BLaER1 (cell line): ENCODE measurements at regions not wholly inside any gene's neighbourhood (a gene's known extent, or its start where the extent isn't known, plus 50 kb on each side); places are given as distances from the start of the nearest gene placed in this dataset.

ENCODE experiments used
- H3K27ac ChIP-seq: shearing (Covaris generic); formaldehyde crosslinking; 2 replicates; pipeline ENCODE4 v1.8.1; 2022
- H3K27me3 ChIP-seq: shearing (Covaris generic); formaldehyde crosslinking; 2 replicates; pipeline ENCODE4 v1.8.1; 2022
- H3K36me3 ChIP-seq: shearing (Covaris generic); formaldehyde crosslinking; 2 replicates; pipeline ENCODE4 v1.8.1; 2022
- H3K4me1 ChIP-seq: shearing (Covaris generic); formaldehyde crosslinking; 2 replicates; pipeline ENCODE4 v1.8.1; 2022
- H3K4me2 ChIP-seq: shearing (Covaris generic); formaldehyde crosslinking; 2 replicates; pipeline ENCODE4 v1.8.1; 2022
- H3K4me3 ChIP-seq: shearing (Covaris generic); formaldehyde crosslinking; 2 replicates; pipeline ENCODE4 v1.8.1; 2022
- H3K9ac ChIP-seq: shearing (Covaris generic); formaldehyde crosslinking; 2 replicates; pipeline ENCODE4 v1.8.1; 2022
- H3K9me3 ChIP-seq: shearing (Covaris generic); formaldehyde crosslinking; 2 replicates; pipeline ENCODE4 v1.8.1; 2022
- H4K20me1 ChIP-seq: shearing (Covaris generic); formaldehyde crosslinking; 2 replicates; pipeline ENCODE4 v1.8.1; 2022
- Cebpa-rat ChIP-seq: shearing (Covaris generic); IDR thresholded peaks from 2 replicates; pipeline ENCODE4 v1.8.1; 2022

DNA sequence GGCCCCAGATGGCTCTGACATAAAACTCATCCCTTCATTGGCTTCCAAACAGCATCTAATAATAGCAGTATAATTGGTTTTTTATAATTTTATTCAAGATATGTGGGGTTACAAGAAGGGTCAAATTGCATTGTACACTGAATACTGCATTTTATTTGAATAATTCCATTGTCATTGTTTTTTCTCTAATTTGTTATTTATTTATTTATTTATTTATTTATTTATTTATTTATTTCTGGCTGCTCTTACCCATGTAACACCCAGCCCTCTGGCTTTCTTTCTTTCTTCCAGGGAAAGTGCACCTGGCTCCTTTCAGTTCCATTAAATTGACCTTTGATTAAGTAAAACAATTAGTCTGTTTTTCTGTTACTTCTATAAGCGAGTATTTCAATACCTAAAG is 210.1 kb downstream of the CDH9 start:
- Histone ChIP-seq H3K4me1 (no peaks in the 10 kb centered on the region), H3K36me3 (no peaks in the 10 kb centered on the region), H3K9ac (no peak overlapping the region), H4K20me1 (no peaks in the 10 kb centered on the region), H3K4me2 (no peak overlapping the region), H3K27ac (no peak overlapping the region), H3K9me3 (no peaks in the 10 kb centered on the region), H3K4me3 (no peak overlapping the region), H3K27me3 (no peaks in the 10 kb centered on the region)
- no peak for TF ChIP-seq Cebpa-rat

DNA sequence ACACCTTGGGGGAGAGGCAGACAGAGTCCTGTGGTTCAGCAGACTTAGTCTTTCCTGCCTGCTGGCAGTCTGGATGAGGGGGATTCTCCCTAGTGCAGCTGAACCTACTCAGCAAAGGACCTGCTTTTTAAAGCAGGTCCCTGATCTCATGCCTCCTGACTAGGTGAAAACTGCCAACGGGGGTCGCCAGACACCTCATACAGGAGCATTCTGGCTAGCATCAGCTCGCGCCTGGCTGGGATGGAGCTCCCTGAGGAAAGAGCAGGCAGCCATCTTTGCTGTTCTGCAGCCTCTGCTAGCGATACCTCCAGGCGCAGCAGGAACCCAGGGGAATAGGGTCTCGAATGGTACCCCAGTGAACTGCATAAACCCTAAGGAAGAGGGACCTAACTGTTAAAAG is 225.2 kb downstream of the CDH9 start:
- Histone ChIP-seq H3K4me3 (no peak overlapping the region), H3K36me3 (no peaks in the 10 kb centered on the region), H3K27me3 (no peaks in the 10 kb centered on the region), H4K20me1 (no peaks in the 10 kb centered on the region), H3K9me3 (no peaks in the 10 kb centered on the region), H3K9ac (no peak overlapping the region), H3K4me2 (no peak overlapping the region), H3K4me1 (no peaks in the 10 kb centered on the region), H3K27ac (no peak overlapping the region)
- no peak for TF ChIP-seq Cebpa-rat

GRCh38 chr5:26812714-26813113 is 225.7 kb downstream of the CDH9 start:
- TF ChIP-seq Cebpa-rat: no peak
- no peaks in the 10 kb centered on the region for H3K27me3 ChIP-seq
- no peaks in the 10 kb centered on the region for H3K4me1 ChIP-seq
- H4K20me1 ChIP-seq: no peaks in the 10 kb centered on the region
- H3K36me3 ChIP-seq: no peaks in the 10 kb centered on the region
- H3K9me3 ChIP-seq: no peaks in the 10 kb centered on the region
- no peak overlapping the region for H3K4me2 ChIP-seq
- no peak overlapping the region for H3K9ac ChIP-seq
- no peak overlapping the region for H3K4me3 ChIP-seq
- H3K27ac ChIP-seq: no peak overlapping the region

DNA sequence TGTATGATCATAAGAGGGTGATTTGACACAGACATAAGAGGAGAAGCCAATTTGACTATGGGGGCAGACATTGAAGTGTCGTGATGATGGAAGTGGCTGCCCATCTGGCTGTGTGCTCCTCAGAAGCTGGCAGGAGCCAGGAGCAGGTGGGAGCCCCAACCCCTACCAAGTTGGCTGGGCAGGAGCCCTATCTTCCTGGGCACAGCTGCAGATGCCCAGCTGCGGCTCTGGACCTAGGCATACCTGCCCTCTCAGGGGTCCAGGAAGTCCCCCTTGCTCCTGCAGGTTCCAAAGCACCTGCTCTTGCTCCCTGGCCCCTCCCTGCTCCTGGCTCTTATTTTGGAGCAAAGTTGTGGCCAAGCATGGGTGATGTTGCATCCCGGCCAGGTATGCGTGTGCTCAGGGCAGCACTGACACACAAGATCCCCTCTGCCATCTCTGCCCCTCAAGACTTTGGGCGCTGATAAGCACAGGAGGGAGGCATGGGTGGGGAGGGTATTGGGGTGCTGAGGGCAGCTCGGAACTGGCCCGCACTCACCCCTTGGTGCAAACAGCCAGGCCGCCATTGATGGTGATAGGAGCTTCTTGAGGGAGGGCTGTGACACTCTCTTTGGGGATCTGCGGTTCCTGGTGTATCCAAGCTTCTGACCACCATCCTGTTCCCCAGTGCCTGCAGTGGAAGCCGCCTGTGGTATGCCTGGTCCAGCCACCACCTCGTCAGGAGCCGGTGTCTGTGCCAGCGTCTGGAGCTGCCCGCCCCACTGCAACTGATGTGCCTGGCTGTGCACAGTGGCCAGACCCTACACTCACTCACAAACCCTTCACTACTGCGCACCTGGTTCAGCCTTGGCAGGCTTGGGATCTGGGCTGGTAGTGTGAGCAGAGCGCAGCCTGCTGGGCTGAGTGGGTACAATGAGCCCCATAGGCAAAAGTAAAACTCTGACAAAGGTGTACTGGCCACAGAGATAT is 230.9 kb downstream of the CDH9 start:
- Histone ChIP-seq H3K4me1 (no peaks in the 10 kb centered on the region), H3K4me3 (no peak overlapping the region), H3K36me3 (no peaks in the 10 kb centered on the region), H3K27me3 (no peaks in the 10 kb centered on the region), H3K4me2 (no peak overlapping the region), H3K9me3 (no peaks in the 10 kb centered on the region), H3K27ac (no peak overlapping the region), H4K20me1 (no peaks in the 10 kb centered on the region), H3K9ac (no peak overlapping the region)
- no peak for TF ChIP-seq Cebpa-rat

DNA sequence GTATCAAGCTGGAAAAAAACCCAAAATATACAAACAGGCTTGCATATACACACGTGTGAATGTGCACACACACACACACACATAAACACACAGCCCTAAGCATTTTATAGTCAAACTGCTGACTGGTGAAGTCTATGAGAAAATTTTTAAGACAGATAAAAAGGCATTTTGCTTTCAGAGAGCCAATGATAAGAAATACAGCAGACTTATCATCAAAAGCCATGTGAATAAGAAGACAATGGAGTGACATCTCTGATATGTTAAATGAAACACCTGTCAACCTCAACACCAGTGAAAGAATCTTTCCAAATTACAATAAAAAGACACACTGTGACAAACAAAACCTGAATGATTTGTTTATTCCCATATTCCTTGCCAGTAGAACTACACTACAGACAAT is 233.3 kb downstream of the CDH9 start:
- Histone ChIP-seq H4K20me1 (no peaks in the 10 kb centered on the region), H3K9ac (no peak overlapping the region), H3K27me3 (no peaks in the 10 kb centered on the region), H3K4me2 (no peak overlapping the region), H3K27ac (no peak overlapping the region), H3K9me3 (no peaks in the 10 kb centered on the region), H3K36me3 (no peaks in the 10 kb centered on the region), H3K4me3 (no peak overlapping the region), H3K4me1 (no peaks in the 10 kb centered on the region)
- no peak for TF ChIP-seq Cebpa-rat

GRCh38 chr5:26802944-26803343 is 235.4 kb downstream of the CDH9 start:
- no peaks in the 10 kb centered on the region for H3K36me3 ChIP-seq
- H3K9me3 ChIP-seq: no peaks in the 10 kb centered on the region
- TF ChIP-seq Cebpa-rat: no peak
- H4K20me1 ChIP-seq: no peaks in the 10 kb centered on the region
- no peaks in the 10 kb centered on the region for H3K4me1 ChIP-seq
- H3K9ac ChIP-seq: no peak overlapping the region
- no peak overlapping the region for H3K27ac ChIP-seq
- no peak overlapping the region for H3K4me2 ChIP-seq
- no peaks in the 10 kb centered on the region for H3K27me3 ChIP-seq
- H3K4me3 ChIP-seq: no peak overlapping the region

DNA sequence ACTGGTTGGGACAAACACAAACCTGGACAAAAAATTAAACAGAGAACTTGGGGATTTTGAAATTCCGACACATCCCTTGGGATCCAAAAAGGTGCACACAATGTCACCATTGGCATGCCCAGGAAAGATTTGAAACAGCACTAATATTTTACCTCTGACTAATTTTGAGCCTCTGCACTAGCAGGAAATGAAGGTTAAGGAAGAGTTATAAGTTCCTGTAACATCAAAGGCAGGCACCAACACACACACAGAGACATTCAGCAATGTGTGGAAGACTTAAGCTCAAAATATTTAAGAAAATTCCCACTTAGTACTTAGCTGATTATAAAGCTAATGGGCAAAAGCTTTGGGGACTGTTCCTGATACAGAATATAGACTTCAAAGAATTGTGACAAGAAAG is 247.0 kb downstream of the CDH9 start:
- Histone ChIP-seq H3K4me3 (no peak overlapping the region), H3K27me3 (no peaks in the 10 kb centered on the region), H3K4me1 (no peaks in the 10 kb centered on the region), H3K9ac (no peak overlapping the region), H4K20me1 (no peaks in the 10 kb centered on the region), H3K36me3 (no peaks in the 10 kb centered on the region), H3K4me2 (no peak overlapping the region), H3K27ac (no peak overlapping the region), H3K9me3 (no peaks in the 10 kb centered on the region)
- TF ChIP-seq Cebpa-rat: no peak

GRCh38 chr5:26791021-26791420 is 247.4 kb downstream of the CDH9 start:
- Histone ChIP-seq H3K4me1 (no peaks in the 10 kb centered on the region), H3K27ac (no peak overlapping the region), H4K20me1 (no peaks in the 10 kb centered on the region), H3K4me2 (no peak overlapping the region), H3K9me3 (no peaks in the 10 kb centered on the region), H3K27me3 (no peaks in the 10 kb centered on the region), H3K4me3 (no peak overlapping the region), H3K9ac (no peak overlapping the region), H3K36me3 (no peaks in the 10 kb centered on the region)
- TF ChIP-seq Cebpa-rat: no peak

DNA sequence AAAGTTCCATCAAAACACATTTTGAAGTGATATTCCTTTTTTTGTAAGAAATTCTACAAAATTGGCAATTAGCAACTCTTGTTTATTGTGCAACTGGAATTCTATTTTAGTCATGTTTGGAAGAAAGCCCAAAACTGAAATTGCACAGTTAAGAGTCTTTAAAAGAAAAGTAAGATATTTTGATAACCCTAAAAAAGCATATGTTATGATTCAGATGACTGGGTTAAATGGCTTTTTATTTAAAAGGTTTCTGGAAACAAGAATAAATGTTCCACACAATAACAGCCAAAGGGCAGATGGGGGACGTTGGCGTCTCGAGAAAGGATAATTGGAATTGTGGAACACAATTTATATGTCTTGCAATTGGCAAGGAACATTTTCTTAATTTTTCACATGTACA is 275.2 kb downstream of the CDH9 start:
- no peaks in the 10 kb centered on the region for H3K27me3 ChIP-seq
- no peaks in the 10 kb centered on the region for H3K9me3 ChIP-seq
- H3K36me3 ChIP-seq: no peaks in the 10 kb centered on the region
- H3K27ac ChIP-seq: no peak overlapping the region
- H4K20me1 ChIP-seq: no peaks in the 10 kb centered on the region
- H3K4me1 ChIP-seq: no peaks in the 10 kb centered on the region
- H3K4me2 ChIP-seq: no peak overlapping the region
- H3K4me3 ChIP-seq: no peak overlapping the region
- H3K9ac ChIP-seq: no peak overlapping the region
- TF ChIP-seq Cebpa-rat: no peak

GRCh38 chr5:26761446-26761845 is 276.9 kb downstream of the CDH9 start:
- H3K9me3 ChIP-seq: no peaks in the 10 kb centered on the region
- H4K20me1 ChIP-seq: no peaks in the 10 kb centered on the region
- H3K27ac ChIP-seq: no peak overlapping the region
- no peaks in the 10 kb centered on the region for H3K4me1 ChIP-seq
- TF ChIP-seq Cebpa-rat: no peak
- no peak overlapping the region for H3K4me2 ChIP-seq
- H3K9ac ChIP-seq: no peak overlapping the region
- no peaks in the 10 kb centered on the region for H3K27me3 ChIP-seq
- no peaks in the 10 kb centered on the region for H3K36me3 ChIP-seq
- H3K4me3 ChIP-seq: no peak overlapping the region
